ENCODE measurements at regions not wholly inside any gene's neighbourhood (a gene's known extent, or its start where the extent isn't known, plus 50 kb on each side); places are given as distances from the start of the nearest gene placed in this dataset.
"Not testable (repeated sequence)": the region's sequence is repeated elsewhere in the genome, so short reads cannot be mapped to it uniquely, and the experiment has no call there.

DNA sequence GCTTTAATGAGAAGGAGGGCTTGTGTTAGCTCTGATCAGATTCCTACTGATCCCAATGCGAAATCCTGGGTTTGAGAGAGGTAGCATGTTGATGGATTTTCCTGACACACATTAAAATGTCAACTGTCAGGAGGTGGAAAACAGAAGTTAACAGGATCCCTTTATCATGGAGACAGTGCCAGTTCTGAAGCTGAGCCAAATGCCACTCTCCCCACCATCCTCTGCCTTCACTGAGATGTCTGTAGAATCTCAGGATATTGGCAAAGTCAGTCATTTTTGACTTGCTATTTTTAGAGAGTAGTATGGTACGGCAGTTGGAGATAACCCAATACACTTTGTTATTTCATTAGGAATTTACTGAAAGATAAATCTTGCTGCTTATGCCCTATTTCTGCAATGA lies 1816.2 kb upstream of the FLRT2 start:
- H3K4me3 ChIP-seq (ENCODE audit: low read depth, low read length) = no peak overlapping the region
- TF ChIP-seq, protein P1, sequence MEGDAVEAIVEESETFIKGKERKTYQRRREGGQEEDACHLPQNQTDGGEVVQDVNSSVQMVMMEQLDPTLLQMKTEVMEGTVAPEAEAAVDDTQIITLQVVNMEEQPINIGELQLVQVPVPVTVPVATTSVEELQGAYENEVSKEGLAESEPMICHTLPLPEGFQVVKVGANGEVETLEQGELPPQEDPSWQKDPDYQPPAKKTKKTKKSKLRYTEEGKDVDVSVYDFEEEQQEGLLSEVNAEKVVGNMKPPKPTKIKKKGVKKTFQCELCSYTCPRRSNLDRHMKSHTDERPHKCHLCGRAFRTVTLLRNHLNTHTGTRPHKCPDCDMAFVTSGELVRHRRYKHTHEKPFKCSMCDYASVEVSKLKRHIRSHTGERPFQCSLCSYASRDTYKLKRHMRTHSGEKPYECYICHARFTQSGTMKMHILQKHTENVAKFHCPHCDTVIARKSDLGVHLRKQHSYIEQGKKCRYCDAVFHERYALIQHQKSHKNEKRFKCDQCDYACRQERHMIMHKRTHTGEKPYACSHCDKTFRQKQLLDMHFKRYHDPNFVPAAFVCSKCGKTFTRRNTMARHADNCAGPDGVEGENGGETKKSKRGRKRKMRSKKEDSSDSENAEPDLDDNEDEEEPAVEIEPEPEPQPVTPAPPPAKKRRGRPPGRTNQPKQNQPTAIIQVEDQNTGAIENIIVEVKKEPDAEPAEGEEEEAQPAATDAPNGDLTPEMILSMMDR (IDR thresholded peaks at IDR 0.05; ENCODE audit: low read depth, low read length) = no peak

DNA sequence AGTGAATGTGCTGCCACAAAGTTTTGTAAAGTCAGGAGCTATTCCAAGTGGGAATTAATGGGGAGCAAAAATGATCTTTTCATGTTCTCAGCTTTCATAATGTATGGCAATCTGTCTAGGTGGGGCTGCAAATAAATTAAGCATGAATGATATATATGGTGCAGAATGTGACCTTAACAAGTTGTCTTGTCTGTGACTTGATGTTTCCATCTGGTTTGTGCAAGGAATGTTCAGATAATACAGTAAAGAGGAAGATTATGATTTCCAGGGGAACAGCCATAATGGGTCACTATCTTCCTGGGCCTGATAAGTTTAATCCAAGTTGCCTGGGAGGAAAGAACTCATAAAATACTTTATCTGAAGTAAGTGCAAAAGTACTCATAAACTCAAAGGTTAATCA lies 1815.8 kb upstream of the FLRT2 start:
- no peak overlapping the region for H3K4me3 ChIP-seq (ENCODE audit: low read depth, low read length)
- TF ChIP-seq, protein P1 (IDR thresholded peaks at IDR 0.05; ENCODE audit: low read depth, low read length) = no peak

DNA sequence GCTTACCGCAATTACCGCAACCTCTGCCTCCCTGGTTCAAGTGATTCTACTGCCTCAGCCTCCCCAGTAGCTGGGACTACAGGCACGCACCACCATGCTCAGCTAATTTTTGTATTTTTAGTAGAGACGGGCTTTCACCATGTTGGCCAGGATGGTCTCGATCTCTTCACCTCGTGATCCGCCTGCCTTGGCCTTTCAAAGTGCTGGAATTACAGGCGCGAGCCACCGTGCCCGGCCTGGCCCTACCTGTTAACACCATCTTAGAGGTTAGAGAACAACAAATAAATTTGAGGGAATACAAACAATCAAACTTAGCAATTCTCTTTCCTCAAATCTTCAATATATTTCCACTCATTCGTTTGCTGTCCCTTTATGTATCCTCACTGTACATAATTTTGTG lies 1810.5 kb upstream of the FLRT2 start:
- not testable (repeated sequence) for H3K4me3 ChIP-seq (ENCODE audit: low read depth, low read length)

DNA sequence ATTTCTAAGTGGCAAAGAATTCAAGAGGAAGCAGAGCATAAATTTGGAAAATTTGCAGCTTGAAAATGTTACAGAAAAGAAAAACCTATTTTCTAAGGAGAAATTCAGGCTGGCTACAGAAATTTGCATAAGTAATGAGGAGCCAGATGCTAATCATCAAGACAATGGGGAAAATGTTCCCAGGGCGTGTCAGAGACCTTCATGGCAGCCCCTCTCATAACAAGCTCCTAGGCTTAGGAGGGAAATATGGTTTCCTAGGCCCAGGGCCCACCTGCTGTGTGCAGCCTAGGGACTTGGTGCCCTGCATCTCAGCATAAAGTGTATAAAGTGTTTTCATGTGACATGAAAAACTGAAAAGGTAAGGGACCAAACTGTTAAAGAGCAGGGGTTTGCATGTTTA lies 1796.3 kb upstream of the FLRT2 start:
- H3K4me3 ChIP-seq (ENCODE audit: low read depth, low read length) = no peak overlapping the region
- TF ChIP-seq, protein P1 (IDR thresholded peaks at IDR 0.05; ENCODE audit: low read depth, low read length) = no peak

DNA sequence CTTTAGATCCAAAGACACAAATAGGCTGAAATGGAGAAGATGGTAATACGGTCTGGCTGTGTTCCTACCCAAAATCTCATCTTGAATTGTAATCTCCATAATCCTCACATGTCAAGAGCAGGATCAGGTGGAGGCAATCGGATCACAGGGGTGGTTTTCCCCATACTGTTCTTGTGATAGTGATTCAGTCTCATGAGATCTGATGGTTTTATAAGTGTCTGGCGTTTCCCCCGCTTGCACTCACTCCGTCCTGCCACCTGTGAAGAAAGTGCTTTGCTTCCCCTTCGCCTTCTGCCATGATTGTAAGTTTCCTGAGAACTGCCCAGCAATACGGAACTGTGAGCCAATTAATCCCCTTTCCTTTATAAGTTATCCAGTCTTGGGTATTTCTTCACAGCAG lies 1795.5 kb upstream of the FLRT2 start:
- no peak overlapping the region for H3K4me3 ChIP-seq (ENCODE audit: low read depth, low read length)
- TF ChIP-seq, protein P1 (IDR thresholded peaks at IDR 0.05; ENCODE audit: low read depth, low read length) = no peak

DNA sequence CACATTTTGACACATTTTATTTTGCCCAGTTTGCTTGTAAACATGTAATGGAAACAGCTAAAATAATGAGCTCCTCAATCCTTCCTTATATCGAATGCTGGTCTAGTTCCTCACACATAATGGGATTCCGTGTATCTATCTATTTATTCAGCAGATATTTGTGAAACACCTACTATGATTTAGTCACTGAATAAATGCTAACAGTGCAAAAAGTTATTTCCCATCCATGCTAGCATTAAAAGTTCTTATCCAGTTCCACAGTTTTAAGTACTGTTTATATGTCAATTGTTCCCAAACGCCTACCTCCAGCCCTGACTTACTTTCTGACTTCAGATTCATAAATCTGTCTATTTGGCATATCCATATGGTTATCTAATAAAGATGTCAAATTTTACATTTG lies 1788.7 kb upstream of the FLRT2 start:
- TF ChIP-seq, protein P1 (IDR thresholded peaks at IDR 0.05; ENCODE audit: low read depth, low read length) = no peak
- H3K4me3 ChIP-seq (ENCODE audit: low read depth, low read length) = no peak overlapping the region

DNA sequence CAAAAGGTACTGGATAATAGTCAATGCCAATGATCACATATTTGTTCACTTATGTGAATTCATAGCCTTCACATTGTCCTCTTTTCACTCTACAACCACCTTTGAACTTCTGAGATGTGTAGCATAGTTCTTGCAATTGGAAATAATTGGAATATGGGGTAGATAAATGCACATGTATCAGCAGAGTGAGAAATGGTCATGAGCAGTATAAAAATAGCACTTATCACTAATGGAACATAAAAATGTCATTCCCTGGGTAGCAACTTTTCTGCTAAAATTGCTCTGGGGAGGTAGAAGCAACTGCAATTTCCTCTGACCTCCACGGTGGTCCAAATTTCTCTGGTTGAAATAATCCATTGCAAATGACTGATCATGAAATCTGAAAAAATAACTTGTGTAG lies 1785.7 kb upstream of the FLRT2 start:
- no peak overlapping the region for H3K4me3 ChIP-seq (ENCODE audit: low read depth, low read length)
- TF ChIP-seq, protein P1 (IDR thresholded peaks at IDR 0.05; ENCODE audit: low read depth, low read length) = no peak

DNA sequence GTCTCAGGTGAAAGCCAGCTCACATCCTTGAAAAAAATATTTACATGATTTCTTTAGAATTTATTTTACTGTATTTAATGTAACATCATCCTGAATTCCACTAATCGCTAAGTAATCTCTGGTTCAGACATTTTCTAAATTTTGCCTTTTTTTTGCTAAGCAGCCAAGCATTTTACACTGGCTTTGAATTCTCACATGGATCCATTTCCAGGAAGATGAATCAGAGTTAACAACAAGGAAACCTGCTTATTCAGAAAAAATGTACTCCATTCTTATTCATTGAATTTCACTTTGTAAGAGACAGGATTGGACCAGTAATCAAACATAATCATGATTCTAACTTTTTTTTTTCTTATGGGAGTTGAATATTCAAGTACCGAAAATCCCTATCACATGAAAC lies 1785.1 kb upstream of the FLRT2 start:
- TF ChIP-seq, protein P1 (IDR thresholded peaks at IDR 0.05; ENCODE audit: low read depth, low read length) = no peak
- H3K4me3 ChIP-seq (ENCODE audit: low read depth, low read length) = no peak overlapping the region

Data from WI38 (cell line).